NB4 (cell line): ENCODE measurements at regions not wholly inside any gene's neighbourhood (a gene's known extent, or its start where the extent isn't known, plus 50 kb on each side); places are given as distances from the start of the nearest gene placed in this dataset.

Experiments used
- MYC ChIP-seq: IDR thresholded peaks from 2 replicates; pipeline ENCODE4 v1.6.1; 2011; ENCODE audit warnings: low read depth, low read length
- POLR2A ChIP-seq: IDR thresholded peaks from 2 replicates; pipeline ENCODE4 v1.6.1; 2011; ENCODE audit warnings: mild to moderate bottlenecking; ENCODE audit not compliant: insufficient read length; ENCODE audit errors: extremely low read depth
- TF ChIP-seq, protein P1 (sequence below): IDR thresholded peaks from one replicate; pipeline ENCODE4 v1.5.1; 2012; ENCODE audit warnings: low read depth, low read length
- TF ChIP-seq, protein P2 (sequence below): IDR thresholded peaks from 2 replicates; pipeline ENCODE4 v1.6.1; 2011; ENCODE audit warnings: low read depth, low read length

DNA sequence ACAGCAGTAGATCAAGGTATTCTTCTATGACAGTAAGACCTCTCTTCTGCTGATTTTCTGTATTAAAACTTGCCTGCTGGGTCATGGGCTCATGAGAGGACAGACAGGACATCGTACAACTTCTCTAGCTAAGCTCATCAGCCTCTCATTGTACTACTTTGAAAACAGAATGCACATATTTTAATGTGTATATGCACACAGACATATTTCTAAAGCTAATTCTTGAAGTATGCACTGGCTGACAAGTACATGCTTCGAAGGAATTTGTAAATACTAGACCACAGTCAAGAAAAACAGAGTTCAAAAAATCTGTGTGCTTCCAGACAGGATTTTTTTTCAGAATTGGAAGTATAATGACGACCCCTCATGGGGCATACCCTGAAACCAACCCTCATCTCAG lies 81.7 kb upstream of the CD83 start:
- TF ChIP-seq, protein P1, sequence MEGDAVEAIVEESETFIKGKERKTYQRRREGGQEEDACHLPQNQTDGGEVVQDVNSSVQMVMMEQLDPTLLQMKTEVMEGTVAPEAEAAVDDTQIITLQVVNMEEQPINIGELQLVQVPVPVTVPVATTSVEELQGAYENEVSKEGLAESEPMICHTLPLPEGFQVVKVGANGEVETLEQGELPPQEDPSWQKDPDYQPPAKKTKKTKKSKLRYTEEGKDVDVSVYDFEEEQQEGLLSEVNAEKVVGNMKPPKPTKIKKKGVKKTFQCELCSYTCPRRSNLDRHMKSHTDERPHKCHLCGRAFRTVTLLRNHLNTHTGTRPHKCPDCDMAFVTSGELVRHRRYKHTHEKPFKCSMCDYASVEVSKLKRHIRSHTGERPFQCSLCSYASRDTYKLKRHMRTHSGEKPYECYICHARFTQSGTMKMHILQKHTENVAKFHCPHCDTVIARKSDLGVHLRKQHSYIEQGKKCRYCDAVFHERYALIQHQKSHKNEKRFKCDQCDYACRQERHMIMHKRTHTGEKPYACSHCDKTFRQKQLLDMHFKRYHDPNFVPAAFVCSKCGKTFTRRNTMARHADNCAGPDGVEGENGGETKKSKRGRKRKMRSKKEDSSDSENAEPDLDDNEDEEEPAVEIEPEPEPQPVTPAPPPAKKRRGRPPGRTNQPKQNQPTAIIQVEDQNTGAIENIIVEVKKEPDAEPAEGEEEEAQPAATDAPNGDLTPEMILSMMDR: no peak
- TF ChIP-seq MYC: no peak
- TF ChIP-seq, protein P2, sequence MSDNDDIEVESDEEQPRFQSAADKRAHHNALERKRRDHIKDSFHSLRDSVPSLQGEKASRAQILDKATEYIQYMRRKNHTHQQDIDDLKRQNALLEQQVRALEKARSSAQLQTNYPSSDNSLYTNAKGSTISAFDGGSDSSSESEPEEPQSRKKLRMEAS: no peak
- TF ChIP-seq POLR2A: no peak
